ENCODE measurements at regions not wholly inside any gene's neighbourhood (a gene's known extent, or its start where the extent isn't known, plus 50 kb on each side); places are given as distances from the start of the nearest gene placed in this dataset.
"Not testable (repeated sequence)": the region's sequence is repeated elsewhere in the genome, so short reads cannot be mapped to it uniquely, and the experiment has no call there.

DNA sequence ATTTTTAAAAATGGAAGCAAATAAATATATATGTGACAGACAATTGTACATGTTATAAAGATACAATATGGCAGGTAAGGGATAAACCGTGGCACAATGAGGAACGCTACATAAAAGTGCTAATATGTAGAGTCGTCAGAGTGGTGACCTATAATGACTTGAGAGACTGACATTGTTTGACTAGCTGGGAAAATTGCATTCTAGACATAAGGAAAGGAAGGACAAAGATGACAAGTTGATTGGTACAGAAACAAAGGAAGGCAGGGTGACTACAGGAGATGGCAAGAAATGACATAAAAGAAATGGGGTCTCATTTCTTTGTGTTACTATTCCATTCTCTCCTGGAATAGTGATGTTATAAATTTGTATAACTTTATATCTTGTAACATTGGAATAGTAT is 420.4 kb downstream of the DSC3 start:
- 89% methylated on average over 3 of the region's 3 CpGs for WGBS
- Histone ChIP-seq H3K27ac (ENCODE audit: low read depth) (no peak overlapping the region), H3K4me1 (ENCODE audit: insufficient read depth) (no peaks in the 10 kb centered on the region), H3K36me3 (ENCODE audit: insufficient read depth) (no peaks in the 10 kb centered on the region), H3K4me3 (ENCODE audit: low read depth, low read length) (no peak overlapping the region)
- DNase-seq (ENCODE audit: extremely low spot score): no peak

GRCh38 chr18:30618567-30618966 is 424.0 kb downstream of the DSC3 start:
- no peak for DNase-seq (ENCODE audit: extremely low spot score)
- no peak overlapping the region for H3K27ac ChIP-seq (ENCODE audit: low read depth)
- H3K4me1 ChIP-seq (ENCODE audit: insufficient read depth): no peaks in the 10 kb centered on the region
- WGBS: 80% methylated on average over 3 of the region's 3 CpGs
- H3K36me3 ChIP-seq (ENCODE audit: insufficient read depth): no peaks in the 10 kb centered on the region
- H3K4me3 ChIP-seq (ENCODE audit: low read depth, low read length): no peak overlapping the region

GRCh38 chr18:30616414-30616813 is 426.1 kb downstream of the DSC3 start:
- Histone ChIP-seq H3K4me1 (ENCODE audit: insufficient read depth) (no peaks in the 10 kb centered on the region), H3K4me3 (ENCODE audit: low read depth, low read length) (no peak overlapping the region), H3K27ac (ENCODE audit: low read depth) (no peak overlapping the region), H3K36me3 (ENCODE audit: insufficient read depth) (no peaks in the 10 kb centered on the region)
- no peak for DNase-seq (ENCODE audit: extremely low spot score)
- WGBS: 80% methylated on average over 6 of the region's 6 CpGs

DNA sequence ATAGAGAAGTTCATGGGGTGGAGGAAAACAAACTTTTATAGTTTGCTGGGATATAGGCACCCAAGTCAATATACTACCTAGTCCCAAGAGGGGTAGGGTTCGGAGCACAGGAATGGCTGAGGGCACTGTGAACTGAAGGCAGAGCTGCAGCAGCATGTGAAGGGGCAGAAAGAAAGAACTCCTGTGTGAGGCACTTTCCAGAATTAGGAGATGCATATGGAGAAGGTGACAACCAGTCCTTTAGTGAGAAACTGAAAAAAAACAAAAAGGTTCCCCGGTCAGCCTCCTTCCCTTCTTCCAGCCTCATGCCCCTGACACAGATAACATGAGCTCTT is 429.1 kb downstream of the DSC3 start:
- no peaks in the 10 kb centered on the region for H3K4me1 ChIP-seq (ENCODE audit: insufficient read depth)
- DNase-seq (ENCODE audit: extremely low spot score): no peak
- H3K27ac ChIP-seq (ENCODE audit: low read depth): no peak overlapping the region
- 77% methylated on average over 2 of the region's 2 CpGs for WGBS
- H3K4me3 ChIP-seq (ENCODE audit: low read depth, low read length): no peak overlapping the region
- H3K36me3 ChIP-seq (ENCODE audit: insufficient read depth): no peaks in the 10 kb centered on the region

GRCh38 chr18:30601541-30601940 is 441.0 kb downstream of the DSC3 start:
- Histone ChIP-seq H3K4me1 (ENCODE audit: insufficient read depth) (no peaks in the 10 kb centered on the region), H3K4me3 (ENCODE audit: low read depth, low read length) (no peak overlapping the region), H3K36me3 (ENCODE audit: insufficient read depth) (no peaks in the 10 kb centered on the region), H3K27ac (ENCODE audit: low read depth) (no peak overlapping the region)
- 68% methylated on average over 1 of the region's 1 CpG for WGBS
- DNase-seq (ENCODE audit: extremely low spot score): no peak

- DNase-seq (ENCODE audit: extremely low spot score): no peak
- no peak overlapping the region for H3K27ac ChIP-seq (ENCODE audit: low read depth)
- no peaks in the 10 kb centered on the region for H3K36me3 ChIP-seq (ENCODE audit: insufficient read depth)
- H3K4me1 ChIP-seq (ENCODE audit: insufficient read depth): no peaks in the 10 kb centered on the region
- H3K4me3 ChIP-seq (ENCODE audit: low read depth, low read length): no peak overlapping the region
These were observed 445.3 kb downstream of the DSC3 start for GRCh38 chr18:30597202-30597601.

DNA sequence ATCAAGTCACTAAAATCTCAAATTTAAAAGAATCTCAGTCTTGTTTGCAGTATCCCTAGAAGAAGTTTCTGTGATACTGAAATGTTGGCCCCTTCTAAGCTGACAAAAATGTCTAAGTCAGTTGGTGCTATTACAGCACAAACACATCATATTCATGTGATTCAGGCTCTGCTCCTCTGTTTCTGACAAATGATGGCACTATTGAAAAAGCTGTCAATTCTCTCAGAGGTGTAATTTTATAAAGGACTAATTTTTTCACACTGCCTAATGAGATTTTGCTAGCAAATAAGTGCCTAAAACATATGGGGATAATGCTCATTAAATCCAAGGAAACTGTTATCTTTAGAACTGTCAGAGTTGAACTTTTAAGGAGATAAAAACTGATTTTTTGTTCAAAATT is 445.9 kb downstream of the DSC3 start:
- no peak for DNase-seq (ENCODE audit: extremely low spot score)
- no peaks in the 10 kb centered on the region for H3K36me3 ChIP-seq (ENCODE audit: insufficient read depth)
- H3K4me1 ChIP-seq (ENCODE audit: insufficient read depth): no peaks in the 10 kb centered on the region
- H3K27ac ChIP-seq (ENCODE audit: low read depth): no peak overlapping the region
- no peak overlapping the region for H3K4me3 ChIP-seq (ENCODE audit: low read depth, low read length)

- Histone ChIP-seq H3K4me1 (ENCODE audit: insufficient read depth) (no peaks in the 10 kb centered on the region), H3K27ac (ENCODE audit: low read depth) (no peak overlapping the region), H3K4me3 (ENCODE audit: low read depth, low read length) (no peak overlapping the region), H3K36me3 (ENCODE audit: insufficient read depth) (no peaks in the 10 kb centered on the region)
- no peak for DNase-seq (ENCODE audit: extremely low spot score)
- 86% methylated on average over 1 of the region's 1 CpG for WGBS
These were observed 446.6 kb downstream of the DSC3 start for GRCh38 chr18:30595942-30596341.

DNA sequence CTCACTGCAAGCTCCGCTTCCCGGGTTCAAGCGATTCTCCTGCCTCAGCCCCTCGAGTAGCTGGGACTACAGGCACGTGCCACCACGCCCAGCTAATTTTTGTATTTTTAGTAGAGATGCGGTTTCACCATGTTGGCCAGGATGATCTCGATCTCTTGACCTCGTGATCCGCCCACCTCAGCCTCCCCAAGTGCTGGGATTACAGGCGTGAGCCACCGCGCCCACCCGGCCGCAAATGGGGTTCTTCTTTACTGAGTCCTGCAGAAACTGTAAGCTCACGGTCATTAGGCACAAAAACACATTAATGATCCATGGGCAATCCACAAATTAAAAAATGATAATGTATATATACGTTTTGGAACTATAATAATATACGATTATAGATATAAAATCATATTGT is 447.6 kb downstream of the DSC3 start:
- H3K36me3 ChIP-seq (ENCODE audit: insufficient read depth); DNase-seq (ENCODE audit: extremely low spot score); H3K4me3 ChIP-seq (ENCODE audit: low read depth, low read length); H3K27ac ChIP-seq (ENCODE audit: low read depth); H3K4me1 ChIP-seq (ENCODE audit: insufficient read depth): not testable (repeated sequence)
- 95% methylated on average over 18 of the region's 18 CpGs for WGBS

- no peak overlapping the region for H3K4me3 ChIP-seq (ENCODE audit: low read depth, low read length)
- H3K27ac ChIP-seq (ENCODE audit: low read depth): no peak overlapping the region
These were observed 451.1 kb downstream of the DSC3 start for GRCh38 chr18:30591462-30591861.

DNA sequence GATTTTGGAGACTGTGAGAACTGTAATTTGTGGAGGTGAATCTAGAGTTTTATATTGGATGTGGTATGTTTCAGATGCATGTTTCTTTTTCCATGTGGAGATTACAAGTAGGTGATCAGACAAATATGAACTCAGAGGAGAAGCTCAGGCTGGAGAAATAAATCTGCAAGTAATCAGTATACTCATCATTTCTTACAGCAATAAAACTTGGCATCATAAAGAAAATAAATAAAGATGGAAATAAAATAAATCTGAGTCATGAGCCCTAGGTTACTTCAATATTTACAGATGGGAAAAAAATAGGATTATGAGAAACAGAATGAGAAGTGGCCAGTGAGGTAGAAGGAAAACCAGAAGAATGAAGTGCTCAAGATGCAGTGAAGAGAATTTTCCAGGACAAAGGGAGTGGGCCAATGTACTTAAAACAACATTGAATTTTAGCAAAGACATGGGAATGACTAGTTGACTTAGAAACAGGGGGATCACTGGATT is 453.8 kb downstream of the DSC3 start:
- Histone ChIP-seq H3K4me1 (ENCODE audit: insufficient read depth) (no peaks in the 10 kb centered on the region), H3K36me3 (ENCODE audit: insufficient read depth) (no peaks in the 10 kb centered on the region), H3K27ac (ENCODE audit: low read depth) (no peak overlapping the region), H3K4me3 (ENCODE audit: low read depth, low read length) (no peak overlapping the region)
- no peak for DNase-seq (ENCODE audit: extremely low spot score)

More at GRCh38 chr18:30591462-30591861, 451.1 kb downstream of the DSC3 start:
- Histone ChIP-seq H3K36me3 (ENCODE audit: insufficient read depth) (no peaks in the 10 kb centered on the region), H3K4me1 (ENCODE audit: insufficient read depth) (no peaks in the 10 kb centered on the region)
- no peak for DNase-seq (ENCODE audit: extremely low spot score)

- WGBS: 58% methylated on average over 1 of the region's 1 CpG
- no peak overlapping the region for H3K4me3 ChIP-seq (ENCODE audit: low read depth, low read length)
- no peak for DNase-seq (ENCODE audit: extremely low spot score)
- no peaks in the 10 kb centered on the region for H3K4me1 ChIP-seq (ENCODE audit: insufficient read depth)
- no peaks in the 10 kb centered on the region for H3K36me3 ChIP-seq (ENCODE audit: insufficient read depth)
- no peak overlapping the region for H3K27ac ChIP-seq (ENCODE audit: low read depth)
These were observed 458.8 kb downstream of the DSC3 start for GRCh38 chr18:30583768-30584167.

GRCh38 chr18:30582078-30582477 is 460.5 kb downstream of the DSC3 start:
- Histone ChIP-seq H3K27ac (ENCODE audit: low read depth) (no peak overlapping the region), H3K36me3 (ENCODE audit: insufficient read depth) (no peaks in the 10 kb centered on the region), H3K4me3 (ENCODE audit: low read depth, low read length) (no peak overlapping the region), H3K4me1 (ENCODE audit: insufficient read depth) (no peaks in the 10 kb centered on the region)
- 80% methylated on average over 3 of the region's 3 CpGs for WGBS
- DNase-seq (ENCODE audit: extremely low spot score): no peak

DNA sequence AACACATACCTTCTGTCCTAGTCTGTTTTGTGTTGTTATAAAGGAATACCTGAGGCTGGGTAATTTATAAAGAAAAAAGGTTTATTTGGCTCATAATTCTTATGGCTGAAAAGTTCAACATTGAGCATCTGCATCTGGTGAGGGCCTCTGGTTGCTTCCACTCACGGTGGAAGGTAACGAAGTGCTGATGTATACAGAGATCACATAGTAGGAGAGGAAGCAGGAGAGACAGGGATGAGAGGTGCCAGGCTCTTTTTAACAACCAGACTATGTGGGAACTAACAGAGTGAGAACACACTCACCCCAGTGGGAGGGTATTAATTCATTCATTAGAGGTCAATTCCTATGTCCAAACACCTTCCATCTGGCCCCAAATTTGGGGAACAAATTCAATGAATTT is 463.8 kb downstream of the DSC3 start:
- Histone ChIP-seq H3K36me3 (ENCODE audit: insufficient read depth) (no peaks in the 10 kb centered on the region), H3K4me1 (ENCODE audit: insufficient read depth) (no peaks in the 10 kb centered on the region), H3K27ac (ENCODE audit: low read depth) (no peak overlapping the region), H3K4me3 (ENCODE audit: low read depth, low read length) (no peak overlapping the region)
- no peak for DNase-seq (ENCODE audit: extremely low spot score)
- WGBS: 49% methylated on average over 2 of the region's 2 CpGs

GRCh38 chr18:30572214-30572613 is 470.3 kb downstream of the DSC3 start:
- no peaks in the 10 kb centered on the region for H3K4me1 ChIP-seq (ENCODE audit: insufficient read depth)
- 66% methylated on average over 2 of the region's 2 CpGs for WGBS

More at GRCh38 chr18:30572214-30572613, 470.3 kb downstream of the DSC3 start:
- Histone ChIP-seq H3K27ac (ENCODE audit: low read depth) (no peak overlapping the region), H3K36me3 (ENCODE audit: insufficient read depth) (no peaks in the 10 kb centered on the region), H3K4me3 (ENCODE audit: low read depth, low read length) (no peak overlapping the region)
- no peak for DNase-seq (ENCODE audit: extremely low spot score)
